ENCODE measurements at regions not wholly inside any gene's neighbourhood (a gene's known extent, or its start where the extent isn't known, plus 50 kb on each side); places are given as distances from the start of the nearest gene placed in this dataset.

- Histone ChIP-seq H3K4me3 (no peak overlapping the region), H3K9me3 (no peaks in the 10 kb centered on the region), H3K27me3 (peaks cover 0 to 2% of the 10 kb centered on the region in 2 donors), H3K36me3 (no peaks in the 10 kb centered on the region), H3K4me1 (no peaks in the 10 kb centered on the region), H3K27ac (no peak overlapping the region)
- peak in 1 of 2 donors; percentile 52 for DNase-seq
- intact Hi-C loops (cut with DNase I; ENCODE audit: low total_unique reads), result no loop called here
- TF ChIP-seq CTCF (IDR thresholded peaks at IDR 0.05), result no peak
Measured at GRCh38 chr14:101250948-101251811, 310.1 kb upstream of the DIO3 start.

- DNase-seq, result no peak
- H3K36me3 ChIP-seq, result no peaks in the 10 kb centered on the region
- no peaks in the 10 kb centered on the region for H3K9me3 ChIP-seq
- H3K4me3 ChIP-seq, result no peak overlapping the region
- H3K27me3 ChIP-seq, result peaks cover 0 to 2% of the 10 kb centered on the region in 2 donors
- no peaks in the 10 kb centered on the region for H3K4me1 ChIP-seq
- TF ChIP-seq CTCF (IDR thresholded peaks at IDR 0.05), result no peak
- intact Hi-C loops (cut with DNase I; ENCODE audit: low total_unique reads), result no loop called here
- H3K27ac ChIP-seq, result no peak overlapping the region
Measured at GRCh38 chr14:101251812-101252442, 309.4 kb upstream of the DIO3 start.

GRCh38 chr14:101252443-101253214 lies 308.7 kb upstream of the DIO3 start:
- H3K4me1 ChIP-seq, result no peaks in the 10 kb centered on the region
- H3K27ac ChIP-seq, result no peak overlapping the region
- H3K9me3 ChIP-seq, result no peaks in the 10 kb centered on the region
- intact Hi-C loops (cut with DNase I; ENCODE audit: low total_unique reads), result no loop called here
- TF ChIP-seq CTCF (IDR thresholded peaks at IDR 0.05), result no peak
- no peak overlapping the region for H3K4me3 ChIP-seq
- no peaks in the 10 kb centered on the region for H3K36me3 ChIP-seq
- H3K27me3 ChIP-seq, result peaks cover 0 to 2% of the 10 kb centered on the region in 2 donors
- DNase-seq, result peak in 1 of 2 donors; percentile 23

GRCh38 chr14:101253948-101254347 lies 307.3 kb upstream of the DIO3 start:
- H3K4me1 ChIP-seq, result no peaks in the 10 kb centered on the region
- H3K36me3 ChIP-seq, result no peaks in the 10 kb centered on the region
- intact Hi-C loops (cut with DNase I; ENCODE audit: low total_unique reads), result no loop called here
- no peak overlapping the region for H3K4me3 ChIP-seq
- no peaks in the 10 kb centered on the region for H3K9me3 ChIP-seq
- peaks cover 0 to 2% of the 10 kb centered on the region in 2 donors for H3K27me3 ChIP-seq
- no peak for DNase-seq
- no peak for TF ChIP-seq CTCF (IDR thresholded peaks at IDR 0.05)
- H3K27ac ChIP-seq, result no peak overlapping the region

- peaks cover 0 to 2% of the 10 kb centered on the region in 2 donors for H3K27me3 ChIP-seq
- no peak overlapping the region for H3K4me3 ChIP-seq
- H3K9me3 ChIP-seq, result no peaks in the 10 kb centered on the region
- TF ChIP-seq CTCF (IDR thresholded peaks at IDR 0.05), result no peak
- no peaks in the 10 kb centered on the region for H3K4me1 ChIP-seq
- intact Hi-C loops (cut with DNase I; ENCODE audit: low total_unique reads), result no loop called here
- no peak overlapping the region for H3K27ac ChIP-seq
- H3K36me3 ChIP-seq, result no peaks in the 10 kb centered on the region
- DNase-seq, result peak in 1 of 2 donors; percentile 36
Measured at GRCh38 chr14:101254805-101255764, 306.2 kb upstream of the DIO3 start.

Measured in tibial artery (tissue), 4 donors.